A673 (cell line): ENCODE measurements at regions not wholly inside any gene's neighbourhood (a gene's known extent, or its start where the extent isn't known, plus 50 kb on each side); places are given as distances from the start of the nearest gene placed in this dataset.

Source experiments
- CTCF ChIP-seq: fragments of 300-800, 200-600 bp; sonication (generic); conservative IDR thresholded peaks from 2 replicates; pipeline ENCODE4 v1.5.1; 2017; ENCODE audit warnings: low read depth, mild to moderate bottlenecking, antibody characterized with exemption, low read length, moderate library complexity, mixed read lengths
- EZH2 ChIP-seq: fragments of 200-600 bp; sonication (generic); IDR thresholded peaks from 2 replicates; pipeline ENCODE4 v1.6.1; 2017; ENCODE audit warnings: borderline replicate concordance, low read depth, mild to moderate bottlenecking, mixed read lengths, antibody characterized with exemption, low read length; ENCODE audit not compliant: poor library complexity, severe bottlenecking

- no peak for TF ChIP-seq CTCF
- TF ChIP-seq EZH2 = no peak
These were observed 312.5 kb upstream of the PTBP2 start for GRCh38 chr1:96409087-96409486.
